ENCODE measurements at regions not wholly inside any gene's neighbourhood (a gene's known extent, or its start where the extent isn't known, plus 50 kb on each side); places are given as distances from the start of the nearest gene placed in this dataset.

- BruUV-seq (replicated peaks), result no TSS peak
- no peaks in the 10 kb centered on the region for H3K36me3 ChIP-seq (ENCODE audit: control insufficient read depth, insufficient read depth, low read length)
- no peak overlapping the region for H3K4me2 ChIP-seq (ENCODE audit: insufficient read depth, low read length)
- DNase-seq (ENCODE audit: extremely low read depth in 1 of 4, low spot score in 3 of 4) (no peak), ATAC-seq (no peak), FAIRE-seq (no peak)
- H3K9me1 ChIP-seq (ENCODE audit: control insufficient read depth, insufficient read depth, low read length), result no peaks in the 10 kb centered on the region
- H3K27me3 ChIP-seq (ENCODE audit: control insufficient read depth in 2 of 2, insufficient read depth in 2 of 2, low read length in 2 of 2), result no peaks in the 10 kb centered on the region
- in situ Hi-C loops (cut with MboI) (loop anchor here (10.0 kb wide), 1 partner anchor 520 kb away; no protein-coding TSS in a partner anchor), intact Hi-C loops (cut with micrococcal nuclease) (no loop called here)
- POLR2A ChIA-PET, result no interaction called here
- H3K79me2 ChIP-seq (ENCODE audit: control insufficient read depth, insufficient read depth, low read length), result no peaks in the 10 kb centered on the region
- H3K9me3 ChIP-seq (replicated peaks; ENCODE audit: control insufficient read depth, insufficient read depth, low read depth, low read length), result no peaks in the 10 kb centered on the region
- H3K9ac ChIP-seq (ENCODE audit: insufficient read depth in 1 of 2, low read depth in 2 of 2, low read length in 2 of 2), result no peak overlapping the region
- 0% methylated on average over 3 of the region's 3 CpGs for WGBS (ENCODE audit: insufficient coverage, low coverage, missing lambda C conversion rate)
- H4K20me1 ChIP-seq (replicated peaks; ENCODE audit: control insufficient read depth, insufficient read depth, low read length), result no peaks in the 10 kb centered on the region
- H2AFZ ChIP-seq (ENCODE audit: low read depth, low read length), result no peak overlapping the region
- no peak overlapping the region for H3K4me3 ChIP-seq
- no peaks in the 10 kb centered on the region for H3K4me1 ChIP-seq (replicated peaks in 1 of 2; ENCODE audit: control insufficient read depth in 2 of 2, insufficient read depth in 2 of 2, low read length in 2 of 2)
- no peak overlapping the region for H3K27ac ChIP-seq (ENCODE audit: extremely low read depth, low read depth, low read length)
- TF ChIP-seq NR2F6 (CRISPR knock-in tag; IDR thresholded peaks at IDR 0.05) (no peak), HDAC3 (IDR thresholded peaks at IDR 0.05; ENCODE audit: borderline replicate concordance, partially characterized antibody) (no peak), SMAD1 (IDR thresholded peaks at IDR 0.05; ENCODE audit: low read depth, low read length, partially characterized antibody) (no peak), ZNF717 (CRISPR knock-in tag; IDR thresholded peaks at IDR 0.05) (no peak), ZNF408 (CRISPR knock-in tag; IDR thresholded peaks at IDR 0.05; ENCODE audit: low read depth) (no peak)
- CTCF ChIA-PET (ENCODE audit: low intra/inter-chr PET ratio), result no interaction called here
These were observed 79.1 kb upstream of the PLPPR4 start for GRCh38 chr1:99185196-99185595.

- H3K27ac ChIP-seq (ENCODE audit: extremely low read depth, low read depth, low read length), result no peak overlapping the region
- ChIA-PET CTCF (ENCODE audit: low intra/inter-chr PET ratio) (no interaction called here), POLR2A (interaction anchor here (0.5 kb wide), 1 partner anchor 546 kb away, joined by 3 read pairs; no protein-coding TSS in a partner anchor)
- no peaks in the 10 kb centered on the region for H4K20me1 ChIP-seq (replicated peaks; ENCODE audit: control insufficient read depth, insufficient read depth, low read length)
- no peak overlapping the region for H3K9ac ChIP-seq (ENCODE audit: insufficient read depth in 1 of 2, low read depth in 2 of 2, low read length in 2 of 2)
- FAIRE-seq (no peak), ATAC-seq (no peak), DNase-seq (ENCODE audit: extremely low read depth in 1 of 4, low spot score in 3 of 4) (no peak)
- no peaks in the 10 kb centered on the region for H3K4me1 ChIP-seq (replicated peaks in 1 of 2; ENCODE audit: control insufficient read depth in 2 of 2, insufficient read depth in 2 of 2, low read length in 2 of 2)
- in situ Hi-C loops (cut with MboI), result no loop called here
- no peaks in the 10 kb centered on the region for H3K27me3 ChIP-seq (ENCODE audit: control insufficient read depth in 2 of 2, insufficient read depth in 2 of 2, low read length in 2 of 2)
- no peak overlapping the region for H2AFZ ChIP-seq (ENCODE audit: low read depth, low read length)
- no peak overlapping the region for H3K4me2 ChIP-seq (ENCODE audit: insufficient read depth, low read length)
- intact Hi-C loops (cut with micrococcal nuclease), result no loop called here
- no peak overlapping the region for H3K4me3 ChIP-seq
- BruUV-seq (replicated peaks), result no TSS peak
- TF ChIP-seq ZFP30 (CRISPR knock-in tag; IDR thresholded peaks at IDR 0.05; ENCODE audit: borderline replicate concordance) (no peak), USF2 (CRISPR knock-in tag; IDR thresholded peaks at IDR 0.05) (no peak), ZNF12 (CRISPR knock-in tag; IDR thresholded peaks at IDR 0.05) (no peak), HMG20A (CRISPR knock-in tag; conservative IDR thresholded peaks at IDR 0.05) (no peak)
- 0% methylated on average over 2 of the region's 2 CpGs for WGBS (ENCODE audit: insufficient coverage, low coverage, missing lambda C conversion rate)
- no peaks in the 10 kb centered on the region for H3K9me3 ChIP-seq (replicated peaks; ENCODE audit: control insufficient read depth, insufficient read depth, low read depth, low read length)
- H3K79me2 ChIP-seq (ENCODE audit: control insufficient read depth, insufficient read depth, low read length), result no peaks in the 10 kb centered on the region
- no peaks in the 10 kb centered on the region for H3K9me1 ChIP-seq (ENCODE audit: control insufficient read depth, insufficient read depth, low read length)
- no peaks in the 10 kb centered on the region for H3K36me3 ChIP-seq (ENCODE audit: control insufficient read depth, insufficient read depth, low read length)
These were observed 70.9 kb upstream of the PLPPR4 start for GRCh38 chr1:99193431-99193830.

Measured in K562 (cell line).